Stimulated activated effector memory CD8-positive, alpha-beta T cell treated with anti-CD3 and anti-CD28 coated beads, Interleukin-12 subunit alpha, Interleukin-12 subunit beta, amount 100 ng/mL, for 72 hours (primary cell): ENCODE measurements at regions not wholly inside any gene's neighbourhood (a gene's known extent, or its start where the extent isn't known, plus 50 kb on each side); places are given as distances from the start of the nearest gene placed in this dataset.

Experiments used
- ATAC-seq: fragments of 150-1000 bp; cut with Tn5 transposase; 2 replicates; pipeline ENCODE4 v1.10.0; 2021
- DNase-seq, 2 donors: peaks; one replicate each; pipeline ENCODE4 v3.0.0; 2021 to 2022; ENCODE audit warnings: low spot score in 2 of 2
- H3K27ac Mint-ChIP-seq: one replicate; pipeline ENCODE4 v1.8.0; 2022; ENCODE audit warnings: mild to moderate bottlenecking, mixed read lengths
- H3K36me3 Mint-ChIP-seq: one replicate; pipeline ENCODE4 v1.8.0; 2022; ENCODE audit warnings: mild to moderate bottlenecking, mixed read lengths
- H3K4me1 Mint-ChIP-seq: one replicate; pipeline ENCODE4 v1.8.0; 2022; ENCODE audit warnings: mixed read lengths
- H3K4me3 Mint-ChIP-seq: one replicate; pipeline ENCODE4 v1.8.0; 2022; ENCODE audit warnings: mild to moderate bottlenecking, mixed read lengths
- H3K9me3 Mint-ChIP-seq: one replicate; pipeline ENCODE4 v1.8.0; 2022; ENCODE audit warnings: mixed read lengths

DNA sequence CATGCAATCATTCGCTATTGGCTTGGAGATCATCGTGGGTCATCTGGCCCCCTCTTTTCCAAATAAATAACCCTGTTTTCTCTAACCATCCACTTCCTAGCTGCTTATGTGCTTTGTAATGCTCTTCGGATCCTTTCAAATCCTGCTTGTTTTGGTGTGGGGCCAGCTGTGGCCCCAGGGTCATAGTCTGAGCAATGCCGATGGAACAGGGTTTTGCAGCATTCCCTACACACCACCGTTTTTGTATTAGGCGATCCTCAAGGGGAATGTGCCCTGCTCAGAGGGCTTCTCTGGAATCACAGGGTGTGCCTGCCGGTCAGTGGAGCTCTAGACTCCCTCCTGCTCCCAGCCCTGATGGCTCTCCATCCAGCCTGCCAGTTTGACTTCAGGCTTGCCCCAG lies 78.1 kb upstream of the NRXN3 start:
- DNase-seq (no peak), ATAC-seq (no peak)
- Mint-ChIP-seq H3K4me1 (no peaks in the 10 kb centered on the region), H3K4me3 (no peak overlapping the region), H3K9me3 (no peaks in the 10 kb centered on the region), H3K27ac (no peak overlapping the region), H3K36me3 (no peaks in the 10 kb centered on the region)

DNA sequence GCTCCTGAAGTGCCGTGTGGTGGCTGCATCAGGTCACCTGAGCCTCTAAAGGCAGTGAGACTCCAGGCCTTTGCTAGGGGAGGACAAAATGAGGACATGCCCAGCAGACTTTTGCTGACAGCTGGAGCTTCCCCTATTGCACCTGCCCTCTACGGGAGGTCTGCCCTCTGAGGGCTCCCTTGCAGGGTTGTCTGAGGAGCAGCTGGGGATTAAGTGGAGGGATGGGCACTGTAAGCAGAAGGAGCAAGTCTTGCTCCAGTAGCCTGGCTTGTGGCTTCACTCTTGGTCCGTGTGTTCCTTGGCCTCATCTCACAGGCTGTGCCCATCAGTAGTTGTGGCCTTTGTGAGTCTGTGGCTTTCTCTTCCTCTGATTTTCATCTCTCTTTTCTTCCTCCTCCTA lies 66.9 kb upstream of the NRXN3 start:
- no peaks in the 10 kb centered on the region for H3K4me1 Mint-ChIP-seq
- H3K9me3 Mint-ChIP-seq = no peaks in the 10 kb centered on the region
- H3K36me3 Mint-ChIP-seq = no peaks in the 10 kb centered on the region
- peak; percentile 15 for ATAC-seq
- no peak overlapping the region for H3K27ac Mint-ChIP-seq
- DNase-seq = no peak
- H3K4me3 Mint-ChIP-seq = no peak overlapping the region

GRCh38 chr14:78104160-78104559 lies 66.0 kb upstream of the NRXN3 start:
- H3K9me3 Mint-ChIP-seq = peaks cover 3% of the 10 kb centered on the region
- no peak overlapping the region for H3K4me3 Mint-ChIP-seq
- DNase-seq (no peak), ATAC-seq (no peak)
- no peaks in the 10 kb centered on the region for H3K36me3 Mint-ChIP-seq
- no peaks in the 10 kb centered on the region for H3K4me1 Mint-ChIP-seq
- H3K27ac Mint-ChIP-seq = no peak overlapping the region

- no peaks in the 10 kb centered on the region for H3K36me3 Mint-ChIP-seq
- H3K4me3 Mint-ChIP-seq = no peak overlapping the region
- H3K4me1 Mint-ChIP-seq = no peaks in the 10 kb centered on the region
- H3K27ac Mint-ChIP-seq = no peak overlapping the region
- DNase-seq = no peak
- peaks cover 3% of the 10 kb centered on the region for H3K9me3 Mint-ChIP-seq
- no peak for ATAC-seq
Observed at GRCh38 chr14:78104655-78105054, 65.5 kb upstream of the NRXN3 start.

- peaks cover 3% of the 10 kb centered on the region for H3K9me3 Mint-ChIP-seq
- no peak overlapping the region for H3K27ac Mint-ChIP-seq
- no peaks in the 10 kb centered on the region for H3K4me1 Mint-ChIP-seq
- DNase-seq (no peak), ATAC-seq (no peak)
- no peaks in the 10 kb centered on the region for H3K36me3 Mint-ChIP-seq
- H3K4me3 Mint-ChIP-seq = no peak overlapping the region
Observed at GRCh38 chr14:78106381-78106780, 63.8 kb upstream of the NRXN3 start.

GRCh38 chr14:78107166-78107565 lies 63.0 kb upstream of the NRXN3 start:
- no peak overlapping the region for H3K27ac Mint-ChIP-seq
- H3K4me1 Mint-ChIP-seq = no peaks in the 10 kb centered on the region
- H3K9me3 Mint-ChIP-seq = peaks cover 3% of the 10 kb centered on the region
- H3K4me3 Mint-ChIP-seq = no peak overlapping the region
- no peaks in the 10 kb centered on the region for H3K36me3 Mint-ChIP-seq
- no peak for ATAC-seq
- no peak for DNase-seq

GRCh38 chr14:78119440-78119839 lies 50.7 kb upstream of the NRXN3 start:
- ATAC-seq (no peak), DNase-seq (no peak)
- Mint-ChIP-seq H3K4me1 (no peaks in the 10 kb centered on the region), H3K4me3 (no peak overlapping the region), H3K36me3 (no peaks in the 10 kb centered on the region), H3K9me3 (peaks cover 5% of the 10 kb centered on the region), H3K27ac (no peak overlapping the region)
